H1 (cell line): ENCODE measurements at regions not wholly inside any gene's neighbourhood (a gene's known extent, or its start where the extent isn't known, plus 50 kb on each side); places are given as distances from the start of the nearest gene placed in this dataset.

ENCODE experiments used
- CTCF ChIA-PET: fragments of 300-600 bp; sonication (Branson Sonifier 250); formaldehyde crosslinking; loops from one replicate; lab custom pipeline; 2021; ENCODE audit not compliant: partially characterized antibody; lab: Charles Lee
- POLR2A ChIA-PET: fragments of 300-600 bp; sonication (Branson Sonifier 250); formaldehyde crosslinking; loops from one replicate; lab custom pipeline; 2021; ENCODE audit warnings: inconsistent platforms; ENCODE audit not compliant: partially characterized antibody; lab: Charles Lee
- DNase-seq, 2 experiments: peaks; one replicate each; pipeline versions ENCODE4 v3.0.0 to v3.0.0-alpha.2; 2010 to 2022; ENCODE audit warnings: low spot score in 2 of 2, low read depth in 1 of 2, mixed read lengths in 1 of 2
- FAIRE-seq: peaks from 2 replicates; lab custom pipeline; 2011; peaks lifted over from hg19 to GRCh38; lab: Jason Lieb, UNC
- H2AFZ ChIP-seq: 2 replicates; pipeline ENCODE4 v1.8.1; 2012; ENCODE audit warnings: low read length, inconsistent platforms
- H2AK5ac ChIP-seq: 2 replicates; pipeline ENCODE4 v1.6.1; 2013; ENCODE audit warnings: low read depth, low read length
- H2BK120ac ChIP-seq: replicated peaks from 2 replicates; pipeline ENCODE3; 2013; ENCODE audit warnings: low read depth, low read length, inconsistent platforms
- H2BK12ac ChIP-seq: 2 replicates; pipeline ENCODE4 v1.6.1; 2013; ENCODE audit warnings: low read depth, low read length
- H2BK15ac ChIP-seq: 2 replicates; pipeline ENCODE4 v1.6.1; 2013; ENCODE audit warnings: low read length
- H2BK20ac ChIP-seq: 2 replicates; pipeline ENCODE4 v1.6.1; 2013; ENCODE audit warnings: low read length
- H2BK5ac ChIP-seq: 2 replicates; pipeline ENCODE4 v1.6.1; 2013; ENCODE audit warnings: low read depth, low read length
- H3K14ac ChIP-seq: 2 replicates; pipeline ENCODE4 v1.6.1; 2013; ENCODE audit warnings: inconsistent platforms; ENCODE audit not compliant: insufficient read length
- H3K18ac ChIP-seq: 2 replicates; pipeline ENCODE4 v1.6.1; 2013; ENCODE audit warnings: low read length; ENCODE audit errors: extremely low read depth
- H3K23ac ChIP-seq: 2 replicates; pipeline ENCODE4 v1.6.1; 2013; ENCODE audit warnings: inconsistent platforms; ENCODE audit not compliant: insufficient read length
- H3K23me2 ChIP-seq: 2 replicates; pipeline ENCODE4 v1.6.1; 2013; ENCODE audit warnings: low read depth, low read length
- H3K27ac ChIP-seq: 2 replicates; pipeline ENCODE4 v1.6.1; 2011; ENCODE audit warnings: low read depth, low read length, inconsistent platforms
- H3K27me3 ChIP-seq, 4 experiments: replicated peaks in 1 of 4; 1 replicate in 1 of 4; 2 replicates in 3 of 4; pipeline versions ENCODE4 v1.6.1 to v1.8.1; 2011 to 2013; ENCODE audit warnings: low read length in 3 of 4, mild to moderate bottlenecking in 3 of 4, inconsistent platforms in 2 of 4, mixed read lengths in 2 of 4, moderate library complexity in 1 of 4; ENCODE audit not compliant: control insufficient read depth in 3 of 4, insufficient read depth in 3 of 4; ENCODE audit errors: extremely low read depth in 1 of 4
- H3K36me3 ChIP-seq, 4 experiments: 2 replicates each; pipeline versions ENCODE4 v1.6.1 to v1.8.1; 2011 to 2013; ENCODE audit warnings: mild to moderate bottlenecking in 4 of 4, low read length in 3 of 4, moderate library complexity in 2 of 4, control low read depth in 1 of 4, inconsistent platforms in 1 of 4; ENCODE audit not compliant: insufficient read depth in 4 of 4, control insufficient read depth in 2 of 4
- H3K4ac ChIP-seq: replicated peaks from 2 replicates; pipeline ENCODE3; 2013; ENCODE audit warnings: low read length, low read depth, mixed read lengths, inconsistent platforms; ENCODE audit not compliant: insufficient read length
- H3K4me1 ChIP-seq, 4 experiments: replicated peaks in 1 of 4; 1 replicate in 1 of 4; 2 replicates in 3 of 4; pipeline versions ENCODE4 v1.6.1 to v1.8.1; 2011 to 2013; ENCODE audit warnings: low read length in 3 of 4, inconsistent platforms in 2 of 4, mixed read lengths in 1 of 4; ENCODE audit not compliant: insufficient read depth in 4 of 4, control insufficient read depth in 3 of 4
- H3K4me2 ChIP-seq, 2 experiments: 2 replicates each; pipeline versions ENCODE4 v1.6.1 to v1.8.1; 2011 to 2013; ENCODE audit warnings: low read depth in 2 of 2, low read length in 2 of 2, control low read depth in 1 of 2, inconsistent platforms in 1 of 2, mild to moderate bottlenecking in 1 of 2; ENCODE audit not compliant: insufficient read depth in 1 of 2
- H3K4me3 ChIP-seq, 4 experiments: fragments of 200-600, 300-600 bp in 1 of 4; sonication (generic), shearing (Covaris generic), sonication (Bioruptor Twin) in 1 of 4; 2 replicates each; pipeline versions ENCODE4 v1.5.1 to v1.8.1; 2011 to 2016; ENCODE audit warnings: low read length in 4 of 4, low read depth in 3 of 4, control low read depth in 2 of 4, inconsistent platforms in 2 of 4, mild to moderate bottlenecking in 2 of 4, mixed read lengths in 1 of 4, moderate library complexity in 1 of 4; ENCODE audit not compliant: insufficient read depth in 2 of 4; ENCODE audit errors: extremely low read depth in 1 of 4
- H3K56ac ChIP-seq: replicated peaks from 2 replicates; pipeline ENCODE3; 2013; ENCODE audit warnings: low read depth, mild to moderate bottlenecking, mixed read lengths, low read length, inconsistent platforms; ENCODE audit not compliant: insufficient read length
- H3K79me1 ChIP-seq: 2 replicates; pipeline ENCODE4 v1.6.1; 2013; ENCODE audit warnings: low read depth, low read length, control low read depth
- H3K79me2 ChIP-seq, 2 experiments: 2 replicates each; pipeline versions ENCODE4 v1.6.1 to v1.8.1; 2012 to 2013; ENCODE audit warnings: low read length in 2 of 2, mild to moderate bottlenecking in 2 of 2, inconsistent platforms in 1 of 2; ENCODE audit not compliant: insufficient read depth in 2 of 2, control insufficient read depth in 1 of 2
- H3K9ac ChIP-seq, 4 experiments: replicated peaks in 1 of 4; 1 replicate in 1 of 4; 2 replicates in 3 of 4; pipeline versions ENCODE4 v1.6.1 to v1.8.1; 2011 to 2013; ENCODE audit warnings: low read depth in 3 of 4, low read length in 3 of 4, control low read depth in 2 of 4, mild to moderate bottlenecking in 2 of 4, moderate library complexity in 2 of 4, inconsistent platforms in 1 of 4; ENCODE audit errors: extremely low read depth in 1 of 4
- H3K9me3 ChIP-seq, 2 experiments: 2 replicates each; pipeline versions ENCODE4 v1.6.1 to v1.8.1; 2012 to 2013; ENCODE audit warnings: mild to moderate bottlenecking in 2 of 2, moderate library complexity in 2 of 2, control low read depth in 1 of 2, inconsistent platforms in 1 of 2, low read depth in 1 of 2, low read length in 1 of 2, mixed read lengths in 1 of 2; ENCODE audit not compliant: insufficient read depth in 2 of 2
- H4K20me1 ChIP-seq, 2 experiments: replicated peaks in 1 of 2; 2 replicates each; pipeline versions ENCODE3 to v1.8.1; 2011 to 2013; ENCODE audit warnings: inconsistent platforms in 2 of 2, low read length in 2 of 2, mild to moderate bottlenecking in 1 of 2; ENCODE audit not compliant: insufficient read depth in 2 of 2, control insufficient read depth in 1 of 2
- H4K5ac ChIP-seq: 2 replicates; pipeline ENCODE4 v1.6.1; 2013; ENCODE audit warnings: low read length, low read depth, mixed read lengths, inconsistent platforms; ENCODE audit not compliant: insufficient read length
- H4K8ac ChIP-seq: 2 replicates; pipeline ENCODE4 v1.8.0; 2013; ENCODE audit warnings: mild to moderate bottlenecking, moderate library complexity, low read length, inconsistent platforms; ENCODE audit not compliant: insufficient read depth; ENCODE audit errors: extremely low read depth
- H4K91ac ChIP-seq: replicated peaks from 2 replicates; pipeline ENCODE3; 2013; ENCODE audit warnings: low read length, mixed read lengths, inconsistent platforms; ENCODE audit not compliant: insufficient read length
- HDAC6 ChIP-seq: IDR thresholded peaks from one replicate; pipeline ENCODE4 v1.7.1; 2012; ENCODE audit warnings: low read depth, mild to moderate bottlenecking, inconsistent platforms, low read length, moderate library complexity
- PHF8 ChIP-seq: fragments of 200-600 bp; sonication (generic); conservative IDR thresholded peaks from 2 replicates; pipeline ENCODE4 v1.7.1; 2012; ENCODE audit warnings: low read depth, mild to moderate bottlenecking, inconsistent platforms, low read length, moderate library complexity
- POU5F1 ChIP-seq: IDR thresholded peaks from 2 replicates; pipeline ENCODE4 v1.6.1; 2011; ENCODE audit warnings: low read depth, mild to moderate bottlenecking, low read length, moderate library complexity
- RBBP5 ChIP-seq: IDR thresholded peaks from 2 replicates; pipeline ENCODE4 v1.7.1; 2012; ENCODE audit warnings: low read depth, mild to moderate bottlenecking, inconsistent platforms, low read length, moderate library complexity, borderline replicate concordance
- RXRA ChIP-seq: IDR thresholded peaks from 2 replicates; pipeline ENCODE4 v1.6.1; 2011; ENCODE audit warnings: low read depth, mild to moderate bottlenecking, low read length, moderate library complexity; ENCODE audit not compliant: insufficient read depth
- SRF ChIP-seq: IDR thresholded peaks from 2 replicates; pipeline ENCODE4 v1.6.1; 2011; ENCODE audit warnings: mild to moderate bottlenecking, low read depth, low read length, moderate library complexity
- WGBS, 2 experiments: shearing (Covaris generic) in 1 of 2; methylation state at CpG; one replicate each; pipeline versions ENCODE4 v1.1.6 to v1.1.7; 2013 to 2015; ENCODE audit warnings: low lambda C conversion rate in 2 of 2, mixed read lengths in 2 of 2, inconsistent platforms in 1 of 2, low coverage in 1 of 2, missing lambda C conversion rate in 1 of 2; ENCODE audit not compliant: insufficient replicate concordance in 2 of 2, insufficient coverage in 1 of 2, insufficient read length in 1 of 2; ENCODE audit errors: extremely low coverage in 1 of 2, missing lambda C conversion rate in 1 of 2; 5-methylcytosine and 5-hydroxymethylcytosine counted together

- CTCF ChIA-PET: no interaction called here
- Histone ChIP-seq H3K27me3 (no peaks in the 10 kb centered on the region), H3K23ac (no peak overlapping the region), H3K18ac (no peak overlapping the region), H4K5ac (no peak overlapping the region), H3K36me3 (no peaks in the 10 kb centered on the region), H4K91ac (no peak overlapping the region), H3K23me2 (no peaks in the 10 kb centered on the region), H3K9me3 (no peaks in the 10 kb centered on the region), H4K8ac (no peak overlapping the region), H2BK5ac (no peak overlapping the region), H3K9ac (no peak overlapping the region), H3K4me1 (no peaks in the 10 kb centered on the region), H3K4ac (no peak overlapping the region), H2BK20ac (no peak overlapping the region), H2BK12ac (no peak overlapping the region), H3K4me3 (no peak overlapping the region), H3K56ac (no peak overlapping the region), H2AK5ac (no peak overlapping the region), H3K14ac (no peak overlapping the region), H3K79me1 (no peaks in the 10 kb centered on the region), H4K20me1 (no peaks in the 10 kb centered on the region), H2BK15ac (no peak overlapping the region), H3K27ac (no peak overlapping the region), H3K79me2 (no peaks in the 10 kb centered on the region), H2AFZ (no peak overlapping the region; the same call in 1 of the 2 replicates), H2BK120ac (no peak overlapping the region), H3K4me2 (no peak overlapping the region)
- POLR2A ChIA-PET: no interaction called here
- 88% methylated on average over 1 of the region's 1 CpG; no CpG with 5 or more reads in 1 of the 2 experiments for WGBS, 2 experiments
- FAIRE-seq (no peak), DNase-seq (no peak)
- TF ChIP-seq SRF: no peak
- no peak for TF ChIP-seq PHF8
- TF ChIP-seq RXRA: no peak
- TF ChIP-seq HDAC6: no peak
- TF ChIP-seq RBBP5: no peak
- no peak for TF ChIP-seq POU5F1
Measured at GRCh38 chr18:44518666-44519065, 162.0 kb upstream of the SETBP1 start.
